ENCODE measurements at regions not wholly inside any gene's neighbourhood (a gene's known extent, or its start where the extent isn't known, plus 50 kb on each side); places are given as distances from the start of the nearest gene placed in this dataset.

- no peak for TF ChIP-seq CTCF (conservative IDR thresholded peaks at IDR 0.05; ENCODE audit: low read depth in 2 of 2)
- TF ChIP-seq ZNF331 (CRISPR knock-in tag; IDR thresholded peaks at IDR 0.05; ENCODE audit: low read depth) = no peak
- no peak for TF ChIP-seq ZNF462 (CRISPR knock-in tag; IDR thresholded peaks at IDR 0.05)
- no peak for TF ChIP-seq ZNF114 (CRISPR knock-in tag; IDR thresholded peaks at IDR 0.05)
- TF ChIP-seq JUNB (IDR thresholded peaks at IDR 0.05; ENCODE audit: unreplicated experiment) = no peak
- TF ChIP-seq CREB1 (CRISPR knock-in tag; IDR thresholded peaks at IDR 0.05; ENCODE audit: low read depth) = no peak
- no peak for TF ChIP-seq ETS1 (IDR thresholded peaks at IDR 0.05)
- TF ChIP-seq POLR2AphosphoS5 (IDR thresholded peaks at IDR 0.05; ENCODE audit: low read depth) = no peak
- Histone ChIP-seq H3K4me2 (no peak overlapping the region), H3K9me2 (ENCODE audit: insufficient read depth) (peaks cover 5% of the 10 kb centered on the region; the same call in 1 of the 2 replicates), H3K36me3 (ENCODE audit: insufficient read depth) (no peaks in the 10 kb centered on the region), H3K27me3 (ENCODE audit: insufficient read depth) (no peaks in the 10 kb centered on the region), H4K20me1 (replicated peaks; ENCODE audit: insufficient read depth) (no peaks in the 10 kb centered on the region), H3K27ac (ENCODE audit: low read depth) (no peak overlapping the region), H3K4me1 (ENCODE audit: insufficient read depth) (no peaks in the 10 kb centered on the region), H3F3A (replicated peaks; ENCODE audit: low read depth) (no peaks in the 10 kb centered on the region), H2AFZ (no peak overlapping the region), H3K79me2 (replicated peaks; ENCODE audit: insufficient read depth) (no peaks in the 10 kb centered on the region), H3K4me3 (no peak overlapping the region)
- no peak overlapping the region for H3K27ac Mint-ChIP-seq
- peaks cover 1% of the 10 kb centered on the region for H3K4me1 Mint-ChIP-seq
- H3K9me3 Mint-ChIP-seq = peaks cover 3% of the 10 kb centered on the region; the same call in 1 of the 3 replicates
- no peak overlapping the region for H3K4me3 Mint-ChIP-seq
- H3K36me3 Mint-ChIP-seq (ENCODE audit: low read depth) = no peaks in the 10 kb centered on the region
- no peak for DNase-seq (ENCODE audit: low spot score)
- ATAC-seq = no peak
- peaks cover 2% of the 10 kb centered on the region for H3K27me3 Mint-ChIP-seq (ENCODE audit: insufficient read depth, low read depth, poor library complexity)
Observed at GRCh38 chr5:128665747-128666355, 127.8 kb upstream of the FBN2 start.

All from GM23338 (cell line).